GM18861 (cell line): ENCODE measurements at regions not wholly inside any gene's neighbourhood (a gene's known extent, or its start where the extent isn't known, plus 50 kb on each side); places are given as distances from the start of the nearest gene placed in this dataset.
"Not testable (repeated sequence)": the region's sequence is repeated elsewhere in the genome, so short reads cannot be mapped to it uniquely, and the experiment has no call there.

Experiments used
- ATAC-seq: cut with Tn5 transposase; IDR thresholded peaks from one replicate; pipeline ENCODE4 v1.9.1; 2021; ENCODE audit not compliant: unreplicated experiment

GRCh38 chr4:161329852-161330251, 833.9 kb downstream of the FSTL5 start:
- ATAC-seq: no peak

- no peak for ATAC-seq
Observed at GRCh38 chr4:161321706-161322105, 842.1 kb downstream of the FSTL5 start.

- peak; percentile 85 for ATAC-seq
Observed at GRCh38 chr4:161320377-161320776, 843.4 kb downstream of the FSTL5 start.

- no peak for ATAC-seq
Observed at GRCh38 chr4:161317000-161317399, 846.8 kb downstream of the FSTL5 start.

GRCh38 chr4:161314371-161314770, 849.4 kb downstream of the FSTL5 start:
- no peak for ATAC-seq

GRCh38 chr4:161303551-161303950, 860.2 kb downstream of the FSTL5 start:
- ATAC-seq: no peak

- no peak for ATAC-seq
Observed at GRCh38 chr4:161291222-161291621, 872.6 kb downstream of the FSTL5 start.

GRCh38 chr4:161287678-161288352, 876.0 kb downstream of the FSTL5 start:
- ATAC-seq: peak; percentile 87

GRCh38 chr4:161285461-161285860, 878.3 kb downstream of the FSTL5 start:
- ATAC-seq: no peak

- no peak for ATAC-seq
Observed at GRCh38 chr4:161280929-161281328, 882.9 kb downstream of the FSTL5 start.

GRCh38 chr4:161279095-161279494, 884.7 kb downstream of the FSTL5 start:
- no peak for ATAC-seq

GRCh38 chr4:161277150-161277787, 886.5 kb downstream of the FSTL5 start:
- not testable (repeated sequence) for ATAC-seq

GRCh38 chr4:161273607-161274006, 890.2 kb downstream of the FSTL5 start:
- no peak for ATAC-seq

GRCh38 chr4:161260819-161261218, 903.0 kb downstream of the FSTL5 start:
- no peak for ATAC-seq

- no peak for ATAC-seq
Observed at GRCh38 chr4:161256716-161257115, 907.1 kb downstream of the FSTL5 start.

- ATAC-seq: no peak
Observed at GRCh38 chr4:161256172-161256571, 907.6 kb downstream of the FSTL5 start.

GRCh38 chr4:161254375-161254774, 909.4 kb downstream of the FSTL5 start:
- ATAC-seq: no peak

- peak; percentile 83 for ATAC-seq
Observed at GRCh38 chr4:161252520-161253141, 911.2 kb downstream of the FSTL5 start.

- ATAC-seq: no peak
Observed at GRCh38 chr4:161249779-161250440, 913.9 kb downstream of the FSTL5 start.

GRCh38 chr4:161248880-161249279, 914.9 kb downstream of the FSTL5 start:
- ATAC-seq: no peak

- ATAC-seq: no peak
Observed at GRCh38 chr4:161247831-161248230, 916.0 kb downstream of the FSTL5 start.

- no peak for ATAC-seq
Observed at GRCh38 chr4:161238033-161238432, 925.8 kb downstream of the FSTL5 start.
